ENCODE measurements at regions not wholly inside any gene's neighbourhood (a gene's known extent, or its start where the extent isn't known, plus 50 kb on each side); places are given as distances from the start of the nearest gene placed in this dataset.
A peak's percentile ranks its signal among the peaks of the same experiment; 100 is the strongest.
"Not testable (repeated sequence)": the region's sequence is repeated elsewhere in the genome, so short reads cannot be mapped to it uniquely, and the experiment has no call there.

GRCh38 chr2:106248548-106249151, 54.5 kb upstream of the UXS1 start:
- Mint-ChIP-seq H3K27ac (peak overlapping the region in 1 of 3 donors; percentile 32), H3K4me1 (peaks cover 0 to 10% (median 3%) of the 10 kb centered on the region in 4 donors)
- DNase-seq = peak in 1 of 3 donors; percentile 3
- not testable (repeated sequence) for H3K9me3 Mint-ChIP-seq; H3K4me3 ChIP-seq (ENCODE audit: low read depth, low read length); ATAC-seq (ENCODE audit: low read depth in 2 of 2); H3K36me3 ChIP-seq (ENCODE audit: control insufficient read depth, insufficient read depth, low read length); H3K4me3 Mint-ChIP-seq; H3K4me1 ChIP-seq (ENCODE audit: control insufficient read depth, insufficient read depth, low read length, poor library complexity, severe bottlenecking); H3K27me3 Mint-ChIP-seq; H3K9me3 ChIP-seq (ENCODE audit: control insufficient read depth in 2 of 2, low read length in 2 of 2); H3K27me3 ChIP-seq (ENCODE audit: control insufficient read depth, insufficient read depth, low read length); H3K36me3 Mint-ChIP-seq; H3K27ac ChIP-seq (ENCODE audit: insufficient read depth, low read length, poor library complexity, severe bottlenecking)
